ENCODE measurements at regions not wholly inside any gene's neighbourhood (a gene's known extent, or its start where the extent isn't known, plus 50 kb on each side); places are given as distances from the start of the nearest gene placed in this dataset.

DNA sequence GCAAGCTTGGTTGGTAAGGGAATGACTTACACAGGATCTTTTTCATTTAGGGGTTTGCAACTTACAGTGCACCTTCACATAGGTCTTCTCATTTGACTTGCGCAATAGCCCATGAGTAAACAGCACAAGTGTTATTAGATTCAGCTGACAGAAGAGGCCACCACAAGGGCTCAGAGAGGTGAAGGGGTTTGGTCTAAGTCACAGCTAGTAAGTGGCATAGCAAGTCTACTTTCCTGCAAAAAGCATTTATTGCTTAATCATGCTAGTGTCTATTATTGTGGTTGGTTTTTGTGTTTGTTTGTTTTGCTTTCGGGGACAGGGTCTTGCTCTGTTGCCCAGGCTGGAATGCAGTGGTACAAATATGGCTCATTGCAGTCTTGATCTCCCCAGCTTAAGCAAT is 83.3 kb downstream of the SPRY1 start:
- TF ChIP-seq, protein P1, sequence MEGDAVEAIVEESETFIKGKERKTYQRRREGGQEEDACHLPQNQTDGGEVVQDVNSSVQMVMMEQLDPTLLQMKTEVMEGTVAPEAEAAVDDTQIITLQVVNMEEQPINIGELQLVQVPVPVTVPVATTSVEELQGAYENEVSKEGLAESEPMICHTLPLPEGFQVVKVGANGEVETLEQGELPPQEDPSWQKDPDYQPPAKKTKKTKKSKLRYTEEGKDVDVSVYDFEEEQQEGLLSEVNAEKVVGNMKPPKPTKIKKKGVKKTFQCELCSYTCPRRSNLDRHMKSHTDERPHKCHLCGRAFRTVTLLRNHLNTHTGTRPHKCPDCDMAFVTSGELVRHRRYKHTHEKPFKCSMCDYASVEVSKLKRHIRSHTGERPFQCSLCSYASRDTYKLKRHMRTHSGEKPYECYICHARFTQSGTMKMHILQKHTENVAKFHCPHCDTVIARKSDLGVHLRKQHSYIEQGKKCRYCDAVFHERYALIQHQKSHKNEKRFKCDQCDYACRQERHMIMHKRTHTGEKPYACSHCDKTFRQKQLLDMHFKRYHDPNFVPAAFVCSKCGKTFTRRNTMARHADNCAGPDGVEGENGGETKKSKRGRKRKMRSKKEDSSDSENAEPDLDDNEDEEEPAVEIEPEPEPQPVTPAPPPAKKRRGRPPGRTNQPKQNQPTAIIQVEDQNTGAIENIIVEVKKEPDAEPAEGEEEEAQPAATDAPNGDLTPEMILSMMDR (optimal IDR thresholded peaks at IDR 0.05 in 1 of 3, IDR thresholded peaks at IDR 0.05 in 1 of 3, conservative IDR thresholded peaks at IDR 0.05 in 1 of 3; ENCODE audit: extremely low read depth in 1 of 3, insufficient read depth in 2 of 3, low read length in 3 of 3), result no peak
- no peak for TF ChIP-seq EZH2 (IDR thresholded peaks at IDR 0.05; ENCODE audit: low read length)
